HK-2 (cell line): ENCODE measurements at regions not wholly inside any gene's neighbourhood (a gene's known extent, or its start where the extent isn't known, plus 50 kb on each side); places are given as distances from the start of the nearest gene placed in this dataset.

Source experiments
- DNase-seq: peaks from one replicate; pipeline ENCODE4 v3.0.0-alpha.2; 2018; ENCODE audit not compliant: unreplicated experiment

DNA sequence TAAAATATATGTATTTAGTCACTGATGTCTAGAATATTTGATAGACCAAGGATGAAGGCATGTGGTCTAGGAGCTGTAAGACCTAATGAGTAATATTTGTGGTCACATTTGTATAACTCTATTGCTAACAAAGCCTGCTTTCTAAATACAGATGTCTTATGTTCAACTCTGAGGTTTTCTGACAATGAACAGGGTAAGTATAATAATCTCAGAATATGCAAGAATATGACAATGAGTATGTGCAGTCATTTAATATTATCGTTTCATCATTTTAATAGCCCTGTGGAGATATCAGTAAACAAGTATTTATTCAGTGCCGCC is 389.6 kb downstream of the LRIG3 start:
- no peak for DNase-seq

GRCh38 chr12:58532855-58533608 is 387.3 kb downstream of the LRIG3 start:
- DNase-seq, result no peak

GRCh38 chr12:58533652-58534051 is 386.7 kb downstream of the LRIG3 start:
- no peak for DNase-seq

GRCh38 chr12:58537278-58537677 is 383.0 kb downstream of the LRIG3 start:
- DNase-seq, result peak; percentile 1

DNA sequence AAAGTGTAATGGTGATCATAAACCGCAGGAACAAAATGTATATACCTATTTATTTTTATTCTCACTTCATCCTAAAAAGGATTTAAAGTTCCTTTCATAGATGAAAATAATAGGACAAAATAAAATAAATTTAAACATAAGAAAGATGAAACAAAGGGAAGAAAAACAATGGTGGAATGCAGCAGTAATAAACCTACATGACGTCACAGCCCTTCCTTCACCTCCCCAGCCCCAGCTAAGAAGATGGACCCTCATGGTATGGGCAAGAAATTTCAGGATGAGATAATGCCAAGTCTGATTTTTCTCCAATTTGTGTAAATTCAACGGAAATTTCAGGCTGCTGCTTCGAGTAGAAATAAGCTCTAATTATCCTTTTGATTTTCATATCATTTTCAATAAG is 381.0 kb downstream of the LRIG3 start:
- DNase-seq, result no peak

GRCh38 chr12:58540480-58541299 is 379.6 kb downstream of the LRIG3 start:
- peak; percentile 47 for DNase-seq

- DNase-seq, result no peak
These were observed 379.0 kb downstream of the LRIG3 start for GRCh38 chr12:58541300-58541690.

DNA sequence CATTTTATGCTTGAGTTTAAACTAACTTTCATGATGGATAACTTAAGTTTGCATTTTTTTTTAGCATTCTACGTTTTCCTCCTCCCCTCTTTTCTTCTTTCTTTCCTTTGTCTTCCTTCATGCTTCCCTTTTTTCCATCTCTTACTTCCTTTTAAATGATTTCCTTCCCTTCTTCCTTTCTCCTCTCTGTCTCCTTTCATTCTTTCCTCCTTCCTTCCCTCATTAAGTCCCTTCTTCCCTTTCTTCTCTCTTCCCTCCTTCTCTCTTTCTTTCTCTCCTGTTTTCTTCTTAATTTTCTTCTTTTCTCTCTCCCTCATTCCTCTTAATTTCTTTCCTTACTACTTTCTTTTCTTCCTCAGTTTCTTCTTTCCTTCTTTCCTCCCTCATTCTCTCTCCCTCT is 376.0 kb downstream of the LRIG3 start:
- DNase-seq, result no peak

GRCh38 chr12:58547217-58547616 is 373.1 kb downstream of the LRIG3 start:
- no peak for DNase-seq

- DNase-seq, result no peak
These were observed 371.5 kb downstream of the LRIG3 start for GRCh38 chr12:58548801-58549200.

DNA sequence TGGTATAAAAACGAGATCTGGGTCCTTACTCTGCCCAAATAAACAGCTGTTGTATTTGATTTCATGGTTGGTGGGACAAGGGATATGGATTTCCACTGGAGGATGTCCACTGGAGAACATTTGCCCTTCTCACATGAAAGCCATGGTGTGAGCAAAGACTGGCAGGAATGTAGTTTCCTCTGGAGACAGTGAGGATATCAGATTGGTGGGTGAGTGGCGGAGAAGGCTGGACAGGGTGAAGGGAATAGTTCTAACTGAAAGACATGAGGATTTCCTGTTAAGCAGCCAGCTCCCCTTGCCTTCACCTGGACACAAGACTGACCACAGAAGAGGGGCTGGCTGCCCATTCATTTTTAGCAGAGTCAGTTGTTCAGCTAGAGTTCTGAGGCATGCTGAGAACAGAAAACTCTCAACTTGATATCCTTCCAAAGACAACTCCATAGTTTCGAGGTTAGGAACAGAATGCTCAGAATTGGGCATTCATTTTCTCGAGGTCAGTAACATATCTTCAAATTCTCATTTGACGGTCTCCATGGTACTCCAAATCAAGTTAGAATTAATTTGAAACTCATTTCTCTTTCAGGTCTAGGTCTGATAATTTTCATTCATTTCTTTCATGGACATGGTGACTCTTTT is 365.7 kb downstream of the LRIG3 start:
- no peak for DNase-seq

DNA sequence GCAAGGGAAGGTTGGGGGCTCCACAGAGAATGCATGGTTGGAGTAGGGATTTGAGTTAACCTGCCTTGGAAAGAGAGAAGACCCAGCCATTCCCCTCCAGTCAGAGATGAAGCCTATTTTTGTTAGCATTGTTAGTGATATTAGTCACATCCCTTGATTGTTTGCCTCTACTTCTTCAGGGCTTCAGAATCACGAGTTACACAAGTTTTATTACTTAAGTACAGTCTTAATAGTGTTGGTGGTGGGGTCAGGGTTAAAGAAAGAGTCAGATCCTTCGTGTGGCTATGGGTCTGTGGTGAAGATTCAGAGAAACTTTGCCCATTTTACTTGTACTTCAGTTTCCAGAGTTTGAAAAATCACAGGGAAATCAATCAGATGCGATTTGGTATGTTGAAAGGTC is 363.1 kb downstream of the LRIG3 start:
- DNase-seq, result no peak

GRCh38 chr12:58557661-58558060 is 362.6 kb downstream of the LRIG3 start:
- DNase-seq, result no peak

GRCh38 chr12:58563621-58564020 is 356.7 kb downstream of the LRIG3 start:
- DNase-seq, result no peak

DNA sequence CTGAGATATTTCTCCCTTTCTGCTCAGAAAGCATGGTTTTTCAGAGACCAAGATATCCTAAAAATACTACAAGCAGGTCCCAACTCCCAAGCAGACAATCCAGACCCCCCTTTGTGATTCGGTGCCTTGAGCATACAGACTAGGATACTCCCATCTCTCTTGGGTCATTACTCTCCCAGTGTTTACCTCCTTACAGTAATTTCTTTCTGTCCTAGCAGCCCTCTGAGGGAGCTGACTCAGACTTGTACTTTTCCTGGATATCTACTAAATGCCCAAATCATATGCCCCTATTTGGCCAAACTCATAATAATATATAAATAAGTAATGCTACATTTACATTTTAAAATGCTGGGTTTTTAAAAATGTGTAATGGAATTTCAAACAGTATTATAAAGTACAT is 355.6 kb downstream of the LRIG3 start:
- DNase-seq, result no peak

DNA sequence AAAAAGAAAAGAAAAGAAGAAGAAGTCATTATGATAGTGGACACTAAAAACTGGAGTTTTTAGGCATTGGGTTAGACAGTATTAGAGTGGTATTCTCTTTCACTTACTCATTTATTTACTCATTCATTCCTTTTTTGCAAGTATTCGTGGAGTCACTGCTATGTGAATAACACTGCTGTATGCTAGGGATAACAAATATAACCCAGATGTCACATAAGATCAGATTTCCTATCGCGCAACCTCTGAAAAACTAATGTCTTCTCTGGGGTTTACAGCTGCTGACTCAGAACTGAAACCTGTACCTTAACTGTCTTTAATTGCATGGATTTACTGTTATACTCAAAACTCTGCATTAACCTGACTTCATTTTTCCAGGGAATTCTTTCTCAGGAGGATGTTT is 353.7 kb downstream of the LRIG3 start:
- no peak for DNase-seq

GRCh38 chr12:58567189-58567588 is 353.1 kb downstream of the LRIG3 start:
- DNase-seq, result no peak

GRCh38 chr12:58570411-58570810 is 349.9 kb downstream of the LRIG3 start:
- DNase-seq, result no peak

DNA sequence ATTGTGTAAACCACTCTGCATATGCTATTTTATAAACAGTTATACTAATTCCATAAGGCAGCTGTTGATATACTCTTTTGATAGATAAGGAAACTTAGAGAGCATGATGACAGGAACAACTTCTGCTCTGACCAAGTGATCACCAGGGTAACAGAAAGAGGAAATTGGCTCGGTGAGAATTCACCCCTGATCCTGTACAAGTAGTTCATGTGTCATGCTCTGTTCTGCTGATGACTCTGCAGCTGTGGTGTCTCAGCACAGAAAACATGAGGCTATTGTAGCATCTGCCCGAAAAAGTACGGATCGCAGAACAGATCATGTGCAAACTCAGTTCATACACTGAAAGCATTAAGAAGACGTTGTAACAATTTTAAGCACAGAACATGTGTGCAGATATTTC is 345.0 kb downstream of the LRIG3 start:
- no peak for DNase-seq

GRCh38 chr12:58576081-58576480 is 344.2 kb downstream of the LRIG3 start:
- no peak for DNase-seq

- no peak for DNase-seq
These were observed 343.4 kb downstream of the LRIG3 start for GRCh38 chr12:58576916-58577315.

- DNase-seq, result no peak
These were observed 340.2 kb downstream of the LRIG3 start for GRCh38 chr12:58580095-58580494.

GRCh38 chr12:58583529-58583928 is 336.8 kb downstream of the LRIG3 start:
- DNase-seq, result no peak
